ENCODE measurements at regions not wholly inside any gene's neighbourhood (a gene's known extent, or its start where the extent isn't known, plus 50 kb on each side); places are given as distances from the start of the nearest gene placed in this dataset.

DNA sequence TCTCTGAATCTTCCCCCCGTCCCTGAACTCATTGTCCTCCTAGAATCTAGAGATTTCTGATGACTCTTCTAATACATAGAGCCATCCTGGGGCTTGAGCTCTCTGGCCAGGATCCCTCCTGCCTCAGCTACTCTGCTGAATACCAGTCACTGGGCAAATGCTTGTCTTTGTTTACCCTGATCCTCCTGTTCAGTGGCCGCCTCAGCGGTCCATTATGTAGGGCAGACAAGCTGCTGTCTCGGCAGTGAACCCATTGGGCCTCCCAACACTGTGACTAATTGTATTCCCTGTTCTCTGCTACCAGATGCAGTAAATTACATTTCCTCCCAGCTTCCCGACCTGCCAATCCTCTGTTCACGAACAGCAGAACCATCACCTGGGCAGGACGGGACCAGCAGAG is 151.6 kb downstream of the PALM2AKAP2 start:
- DNase-seq: no peak
- H3K4me3 Mint-ChIP-seq: no peak overlapping the region
- peaks cover 33% of the 10 kb centered on the region for H3K4me1 Mint-ChIP-seq
- no peak overlapping the region for H3K27ac Mint-ChIP-seq
- H3K36me3 Mint-ChIP-seq (ENCODE audit: low read depth): peaks cover 2% of the 10 kb centered on the region
- H3K27me3 Mint-ChIP-seq: no peaks in the 10 kb centered on the region
- H3K9me3 Mint-ChIP-seq: peaks cover 7% of the 10 kb centered on the region
- intact Hi-C loops (cut with micrococcal nuclease): no loop called here

DNA sequence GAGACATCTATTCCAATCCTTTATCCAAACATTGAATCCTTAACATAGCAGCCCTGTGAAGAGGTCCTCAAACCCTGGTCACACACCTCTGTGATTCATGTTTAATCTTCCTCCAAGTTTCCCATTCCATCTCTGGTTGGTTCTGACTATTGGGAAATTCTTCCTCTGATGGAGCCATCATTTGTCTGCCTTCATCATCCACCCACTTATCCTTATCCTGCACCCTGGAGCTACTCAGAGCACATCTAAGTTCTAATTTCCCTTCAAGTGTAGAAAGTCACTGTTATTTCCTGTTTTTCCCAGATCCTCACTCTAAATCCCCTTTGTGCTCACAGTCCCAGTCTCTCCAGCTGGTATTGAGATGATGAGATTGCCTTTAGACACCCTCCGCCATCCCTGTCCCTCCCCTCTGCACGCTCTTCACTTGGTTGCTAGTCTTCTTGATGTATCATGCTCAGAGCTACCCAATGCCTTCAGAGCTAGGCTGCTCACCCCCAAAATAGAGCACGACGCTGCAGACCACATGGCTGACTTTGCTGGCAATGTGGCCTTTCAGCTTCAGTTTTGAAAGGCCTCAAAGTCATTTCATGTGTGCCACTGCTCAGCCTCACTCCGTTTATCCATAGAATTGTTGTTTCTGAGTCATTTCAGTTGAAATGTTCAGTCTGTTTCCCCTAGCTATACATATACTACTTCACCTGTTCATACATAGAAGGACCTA is 154.3 kb downstream of the PALM2AKAP2 start:
- intact Hi-C loops (cut with micrococcal nuclease): loop anchor here (1.0 kb wide), 2 partner anchors 16 to 40 kb away; no protein-coding TSS in a partner anchor
- H3K9me3 Mint-ChIP-seq: peaks cover 10% of the 10 kb centered on the region
- no peaks in the 10 kb centered on the region for H3K27me3 Mint-ChIP-seq
- H3K36me3 Mint-ChIP-seq (ENCODE audit: low read depth): peaks cover 5% of the 10 kb centered on the region
- DNase-seq: peak; percentile 67
- H3K27ac Mint-ChIP-seq: peak overlapping the region; percentile 92
- peak overlapping the region; percentile 17 for H3K4me3 Mint-ChIP-seq
- H3K4me1 Mint-ChIP-seq: peaks cover 31% of the 10 kb centered on the region

GRCh38 chr9:109934857-109935215 is 154.8 kb downstream of the PALM2AKAP2 start:
- peaks cover 10% of the 10 kb centered on the region for H3K9me3 Mint-ChIP-seq
- peaks cover 31% of the 10 kb centered on the region for H3K4me1 Mint-ChIP-seq
- peaks cover 5% of the 10 kb centered on the region for H3K36me3 Mint-ChIP-seq (ENCODE audit: low read depth)
- no peaks in the 10 kb centered on the region for H3K27me3 Mint-ChIP-seq
- DNase-seq: peak; percentile 65
- intact Hi-C loops (cut with micrococcal nuclease): loop anchor here (1.0 kb wide), 3 partner anchors 15 to 39 kb away; no protein-coding TSS in a partner anchor
- H3K27ac Mint-ChIP-seq: peak overlapping the region; percentile 92
- peak overlapping the region; percentile 17 for H3K4me3 Mint-ChIP-seq

- H3K4me1 Mint-ChIP-seq: peaks cover 31% of the 10 kb centered on the region
- H3K27me3 Mint-ChIP-seq: no peaks in the 10 kb centered on the region
- peaks cover 5% of the 10 kb centered on the region for H3K36me3 Mint-ChIP-seq (ENCODE audit: low read depth)
- no peak for DNase-seq
- peak overlapping the region; percentile 92 for H3K27ac Mint-ChIP-seq
- H3K9me3 Mint-ChIP-seq: peaks cover 10% of the 10 kb centered on the region
- intact Hi-C loops (cut with micrococcal nuclease): loop anchor here (1.0 kb wide), 1 partner anchor 15 kb away; no protein-coding TSS in a partner anchor
- peak overlapping the region; percentile 17 for H3K4me3 Mint-ChIP-seq
Observed at GRCh38 chr9:109935406-109936087, 155.5 kb downstream of the PALM2AKAP2 start.

GRCh38 chr9:109937861-109938453 is 158.0 kb downstream of the PALM2AKAP2 start:
- Mint-ChIP-seq H3K27me3 (no peaks in the 10 kb centered on the region), H3K36me3 (ENCODE audit: low read depth) (peaks cover 5% of the 10 kb centered on the region), H3K4me3 (peak overlapping the region; percentile 37), H3K4me1 (peaks cover 31% of the 10 kb centered on the region), H3K9me3 (peaks cover 10% of the 10 kb centered on the region), H3K27ac (peak overlapping the region; percentile 79)
- DNase-seq: no peak
- intact Hi-C loops (cut with micrococcal nuclease): loop anchor here (1.0 kb wide), 1 partner anchor 13 kb away; no protein-coding TSS in a partner anchor

- DNase-seq: no peak
Observed at GRCh38 chr9:109939698-109940342, 159.8 kb downstream of the PALM2AKAP2 start.

GRCh38 chr9:109940561-109940960 is 160.6 kb downstream of the PALM2AKAP2 start:
- Mint-ChIP-seq H3K36me3 (ENCODE audit: low read depth) (peaks cover 2% of the 10 kb centered on the region), H3K27ac (no peak overlapping the region), H3K27me3 (no peaks in the 10 kb centered on the region), H3K4me3 (no peak overlapping the region), H3K9me3 (peaks cover 6% of the 10 kb centered on the region), H3K4me1 (peaks cover 15% of the 10 kb centered on the region)
- DNase-seq: no peak
- intact Hi-C loops (cut with micrococcal nuclease): no loop called here

More at GRCh38 chr9:109939698-109940342, 159.8 kb downstream of the PALM2AKAP2 start:
- Mint-ChIP-seq H3K4me3 (no peak overlapping the region), H3K27ac (no peak overlapping the region), H3K36me3 (ENCODE audit: low read depth) (peaks cover 2% of the 10 kb centered on the region), H3K9me3 (peaks cover 6% of the 10 kb centered on the region), H3K27me3 (no peaks in the 10 kb centered on the region), H3K4me1 (peaks cover 22% of the 10 kb centered on the region)
- intact Hi-C loops (cut with micrococcal nuclease): no loop called here

DNA sequence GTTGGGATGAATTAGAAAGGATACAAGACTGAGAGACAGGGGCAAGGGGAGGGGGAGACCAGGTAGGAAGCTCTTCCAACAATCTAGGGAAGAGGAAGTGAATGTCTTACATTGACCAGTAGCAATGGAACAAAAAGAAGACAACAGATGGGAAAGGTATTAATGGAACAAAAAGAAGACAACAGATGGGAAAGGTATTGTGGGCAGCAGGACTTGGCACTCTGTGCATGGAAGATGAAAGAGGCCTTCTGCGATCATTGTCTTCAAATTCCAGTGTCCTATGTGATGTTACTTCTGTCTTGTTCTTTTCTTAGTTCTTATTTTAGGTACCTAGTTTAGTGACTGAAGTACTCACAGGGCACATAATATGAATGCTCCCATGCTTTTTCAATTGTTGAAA is 161.8 kb downstream of the PALM2AKAP2 start:
- peaks cover 12% of the 10 kb centered on the region for H3K4me1 Mint-ChIP-seq
- intact Hi-C loops (cut with micrococcal nuclease): no loop called here
- H3K27ac Mint-ChIP-seq: no peak overlapping the region
- peaks cover 2% of the 10 kb centered on the region for H3K9me3 Mint-ChIP-seq
- no peak overlapping the region for H3K4me3 Mint-ChIP-seq
- H3K27me3 Mint-ChIP-seq: no peaks in the 10 kb centered on the region
- DNase-seq: no peak
- H3K36me3 Mint-ChIP-seq (ENCODE audit: low read depth): peaks cover 2% of the 10 kb centered on the region

DNA sequence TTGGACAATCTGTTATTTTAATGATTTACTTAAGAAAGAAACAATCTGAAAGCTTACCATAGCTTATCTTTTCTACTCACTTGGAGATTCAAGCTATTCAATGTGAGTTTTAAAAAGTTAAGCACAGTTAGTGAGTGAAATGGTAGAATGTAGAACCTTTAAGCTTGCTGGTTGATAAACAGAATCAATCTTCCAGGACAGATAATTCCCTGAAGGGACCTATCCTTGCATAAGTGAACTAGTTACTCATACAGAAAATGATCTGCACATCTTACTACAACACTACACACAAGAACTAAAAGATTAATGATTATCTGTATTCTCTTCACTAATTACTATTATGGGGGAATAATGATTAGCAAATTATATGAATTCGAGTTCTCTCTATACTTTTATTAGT is 165.6 kb downstream of the PALM2AKAP2 start:
- peaks cover 13% of the 10 kb centered on the region for H3K4me1 Mint-ChIP-seq
- H3K9me3 Mint-ChIP-seq: peaks cover 4% of the 10 kb centered on the region
- intact Hi-C loops (cut with micrococcal nuclease): no loop called here
- no peak overlapping the region for H3K27ac Mint-ChIP-seq
- H3K27me3 Mint-ChIP-seq: no peaks in the 10 kb centered on the region
- DNase-seq: no peak
- no peak overlapping the region for H3K4me3 Mint-ChIP-seq
- peaks cover 3% of the 10 kb centered on the region for H3K36me3 Mint-ChIP-seq (ENCODE audit: low read depth)

DNA sequence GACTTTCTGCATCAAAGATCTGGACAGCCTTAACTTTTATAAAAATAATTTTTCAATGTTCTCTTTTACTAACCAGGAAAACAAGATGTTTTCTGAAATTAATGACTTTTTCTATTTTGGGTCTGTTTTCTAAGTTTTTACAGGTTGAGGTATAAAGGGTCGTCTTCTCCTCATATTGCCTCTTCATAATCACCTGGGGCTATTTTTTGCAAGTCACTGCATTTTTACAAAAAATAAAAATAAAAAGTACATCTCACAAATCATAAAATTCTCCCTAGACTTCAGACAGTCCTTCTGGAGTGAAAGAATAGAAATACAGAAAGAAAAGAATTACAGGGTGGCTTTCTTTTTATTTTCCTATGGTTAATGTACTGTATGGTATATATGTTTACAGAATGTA is 168.5 kb downstream of the PALM2AKAP2 start:
- intact Hi-C loops (cut with micrococcal nuclease): no loop called here
- peaks cover 9% of the 10 kb centered on the region for H3K36me3 Mint-ChIP-seq (ENCODE audit: low read depth)
- DNase-seq: no peak
- H3K9me3 Mint-ChIP-seq: peaks cover 5% of the 10 kb centered on the region
- H3K27ac Mint-ChIP-seq: no peak overlapping the region
- H3K4me3 Mint-ChIP-seq: no peak overlapping the region
- H3K27me3 Mint-ChIP-seq: no peaks in the 10 kb centered on the region
- peaks cover 37% of the 10 kb centered on the region for H3K4me1 Mint-ChIP-seq

DNA sequence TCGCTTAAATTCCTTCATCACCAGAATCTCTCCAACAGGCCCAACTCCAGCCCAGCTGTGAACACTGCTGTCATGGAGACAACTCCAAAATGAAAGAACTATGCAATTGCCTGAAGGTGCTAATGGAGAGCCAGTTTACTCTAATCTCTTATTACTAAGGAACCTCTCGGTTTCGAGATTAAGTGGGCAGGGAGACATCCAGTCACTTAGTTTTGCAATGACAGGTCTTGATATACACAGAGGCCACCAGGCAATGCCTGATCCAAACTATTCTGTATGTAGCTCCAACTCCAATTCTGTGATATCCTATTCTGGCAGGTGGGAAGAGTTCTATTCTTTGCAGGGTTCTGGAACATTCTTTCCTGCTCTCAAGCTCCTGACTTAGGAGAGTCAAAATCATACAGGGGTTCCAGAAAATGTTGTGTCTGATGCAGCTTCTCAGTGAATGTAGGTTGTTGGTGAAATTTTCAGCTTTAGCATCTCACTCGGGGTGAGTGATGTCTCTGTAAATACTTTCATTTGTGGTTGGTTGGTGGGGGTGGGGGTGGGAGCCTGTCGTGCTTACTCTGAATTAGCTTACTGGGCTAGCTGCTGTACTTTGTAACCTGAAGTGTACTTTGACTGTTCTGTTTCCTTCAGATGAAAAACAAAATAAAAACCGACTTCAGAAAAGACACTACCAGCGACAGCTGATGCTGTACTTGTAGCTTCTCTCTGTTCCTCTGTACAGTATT is 170.9 kb downstream of the PALM2AKAP2 start:
- Mint-ChIP-seq H3K4me1 (peaks cover 33% of the 10 kb centered on the region), H3K27me3 (no peaks in the 10 kb centered on the region), H3K4me3 (peak overlapping the region; percentile 65), H3K9me3 (peaks cover 5% of the 10 kb centered on the region), H3K36me3 (ENCODE audit: low read depth) (peaks cover 9% of the 10 kb centered on the region), H3K27ac (peak overlapping the region; percentile 93)
- peak; percentile 72 for DNase-seq
- intact Hi-C loops (cut with micrococcal nuclease): loop anchor here (1.0 kb wide), 5 partner anchors 13 to 33 kb away; no protein-coding TSS in a partner anchor

DNA sequence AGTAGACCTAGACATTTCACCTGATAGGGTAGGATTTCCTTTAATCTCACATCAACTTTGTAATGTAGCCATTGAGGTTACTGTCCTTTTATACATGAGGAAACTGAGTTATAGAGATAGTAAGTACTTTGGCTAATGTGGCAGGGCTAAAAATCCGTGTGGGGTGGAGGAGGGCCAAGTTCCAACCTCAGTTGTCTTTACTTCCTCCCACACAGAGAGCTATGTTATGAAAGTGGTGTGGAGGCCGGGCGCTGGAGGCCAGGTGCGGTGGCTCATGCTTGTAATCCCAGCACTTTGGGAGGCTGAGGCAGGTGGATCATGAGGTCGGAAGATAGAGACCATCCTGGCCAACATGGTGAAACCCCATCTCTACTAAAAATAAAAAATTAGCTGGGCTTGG is 173.3 kb downstream of the PALM2AKAP2 start:
- intact Hi-C loops (cut with micrococcal nuclease): no loop called here
- peaks cover 9% of the 10 kb centered on the region for H3K36me3 Mint-ChIP-seq (ENCODE audit: low read depth)
- peaks cover 5% of the 10 kb centered on the region for H3K9me3 Mint-ChIP-seq
- H3K4me1 Mint-ChIP-seq: peaks cover 42% of the 10 kb centered on the region
- peaks cover 3% of the 10 kb centered on the region for H3K27me3 Mint-ChIP-seq
- peak; percentile 47 for DNase-seq
- H3K4me3 Mint-ChIP-seq: no peak overlapping the region
- peak overlapping the region; percentile 10 for H3K27ac Mint-ChIP-seq

DNA sequence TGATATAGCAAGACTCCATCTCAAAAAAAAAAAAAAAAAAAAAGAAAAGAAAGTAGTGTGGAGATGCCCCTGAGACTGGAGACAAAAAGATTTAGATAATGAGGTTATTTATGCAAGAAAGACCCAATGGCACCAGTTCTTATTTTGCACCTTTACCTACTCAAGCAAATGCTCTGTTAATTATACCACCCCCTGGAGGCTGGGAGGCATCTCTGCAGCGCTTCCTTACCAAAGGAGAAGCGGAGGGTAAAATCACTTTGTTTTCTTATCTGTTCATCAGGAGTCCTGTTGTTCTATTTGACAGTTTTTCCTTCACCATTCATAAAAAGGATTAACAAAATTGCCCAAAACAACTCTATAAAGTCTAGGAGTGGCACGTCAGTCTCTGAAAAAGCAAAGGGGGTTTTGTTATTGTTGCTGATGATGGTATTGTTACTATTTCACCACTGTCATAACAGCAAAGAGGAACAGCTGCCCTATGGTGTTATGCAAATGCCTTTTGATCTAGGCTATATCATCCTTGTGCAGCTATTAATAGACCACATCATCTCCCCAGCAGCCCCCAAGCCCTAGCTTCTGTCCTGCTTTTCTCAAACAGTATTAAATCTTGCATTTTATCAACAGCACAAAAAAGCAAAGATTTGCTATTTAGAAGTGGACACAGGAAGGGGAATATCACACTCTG is 174.0 kb downstream of the PALM2AKAP2 start:
- Mint-ChIP-seq H3K4me1 (peaks cover 44% of the 10 kb centered on the region), H3K27me3 (peaks cover 5% of the 10 kb centered on the region), H3K9me3 (peaks cover 5% of the 10 kb centered on the region), H3K36me3 (ENCODE audit: low read depth) (peaks cover 9% of the 10 kb centered on the region), H3K27ac (no peak overlapping the region), H3K4me3 (no peak overlapping the region)
- intact Hi-C loops (cut with micrococcal nuclease): no loop called here
- DNase-seq: peak; percentile 43

All from activated CD4-positive, alpha-beta T cell treated with anti-CD3 and anti-CD28 coated beads, Interleukin-2, amount 10 ng/mL, durations not matched to agents 24 days and 14 days (primary cell).